Adipose tissue (tissue), 3 donors: ENCODE measurements at regions not wholly inside any gene's neighbourhood (a gene's known extent, or its start where the extent isn't known, plus 50 kb on each side); places are given as distances from the start of the nearest gene placed in this dataset.

Experiments
- H3K27ac ChIP-seq: one replicate; pipeline ENCODE4 v1.5.1; 2013; ENCODE audit warnings: low read depth, low read length
- WGBS, 3 donors: extraction: QIAGEN DNeasy Blood & Tissue Kit; methylation state at CpG; one replicate each; pipeline ENCODE4 v1.1.7; 2013; 5-methylcytosine and 5-hydroxymethylcytosine counted together
- donor health status: healthy with polysubstance abuse.
- donor health status: Bipolar disorder and iron deficiency.
- donor health status: healthy.

- H3K27ac ChIP-seq, result peak overlapping the region; percentile 15
- WGBS, 3 donors, result 34 to 79% (median 45%) methylated on average over 34 to 36 of the region's 36 CpGs
Observed at GRCh38 chr14:75333606-75334548, 55.2 kb downstream of the FOS start.

GRCh38 chr14:75334549-75335051, 56.0 kb downstream of the FOS start:
- peak overlapping the region; percentile 40 for H3K27ac ChIP-seq

GRCh38 chr14:75335571-75335970, 56.9 kb downstream of the FOS start:
- H3K27ac ChIP-seq, result no peak overlapping the region
- 65 to 71% (median 71%) methylated on average over 6 of the region's 6 CpGs for WGBS, 3 donors

More at GRCh38 chr14:75334549-75335051, 56.0 kb downstream of the FOS start:
- 30 to 52% (median 33%) methylated on average over 10 of the region's 10 CpGs for WGBS, 3 donors

GRCh38 chr14:75338398-75338797, 59.8 kb downstream of the FOS start:
- H3K27ac ChIP-seq, result no peak overlapping the region

GRCh38 chr14:75339059-75339458, 60.4 kb downstream of the FOS start:
- H3K27ac ChIP-seq, result no peak overlapping the region
- 29 to 71% (median 33%) methylated on average over 4 of the region's 4 CpGs for WGBS, 3 donors

- peak overlapping the region; percentile 90 for H3K27ac ChIP-seq
- 13 to 59% (median 18%) methylated on average over 8 of the region's 8 CpGs for WGBS, 3 donors
Observed at GRCh38 chr14:75340921-75341320, 62.3 kb downstream of the FOS start.

- H3K27ac ChIP-seq, result peak overlapping the region; percentile 90
Observed at GRCh38 chr14:75341620-75342019, 63.0 kb downstream of the FOS start.

- WGBS, 3 donors, result 60 to 91% (median 83%) methylated on average over 4 of the region's 4 CpGs
- H3K27ac ChIP-seq, result no peak overlapping the region
Observed at GRCh38 chr14:75342762-75343599, 64.4 kb downstream of the FOS start.

GRCh38 chr14:75343911-75344310, 65.3 kb downstream of the FOS start:
- no peak overlapping the region for H3K27ac ChIP-seq
- WGBS, 3 donors, result 69 to 92% (median 88%) methylated on average over 2 of the region's 2 CpGs

- 58 to 80% (median 72%) methylated on average over 2 of the region's 2 CpGs for WGBS, 3 donors
- no peak overlapping the region for H3K27ac ChIP-seq
Observed at GRCh38 chr14:75344411-75344810, 65.8 kb downstream of the FOS start.

- WGBS, 3 donors, result 92 to 100% (median 95%) methylated on average over 1 of the region's 1 CpG
- no peak overlapping the region for H3K27ac ChIP-seq
Observed at GRCh38 chr14:75350505-75351060, 72.0 kb downstream of the FOS start.

- H3K27ac ChIP-seq, result no peak overlapping the region
- WGBS, 3 donors, result 60 to 92% (median 90%) methylated on average over 3 of the region's 3 CpGs
Observed at GRCh38 chr14:75359098-75359497, 68.7 kb upstream of the JDP2 start.

GRCh38 chr14:75361041-75361440, 66.8 kb upstream of the JDP2 start:
- H3K27ac ChIP-seq, result no peak overlapping the region
- WGBS, 3 donors, result 82 to 88% (median 85%) methylated on average over 6 of the region's 6 CpGs

- H3K27ac ChIP-seq, result no peak overlapping the region
- WGBS, 3 donors, result 47 to 84% (median 58%) methylated on average over 7 of the region's 7 CpGs
Observed at GRCh38 chr14:75361751-75362433, 65.9 kb upstream of the JDP2 start.

- 90 to 93% (median 93%) methylated on average over 5 of the region's 5 CpGs for WGBS, 3 donors
- no peak overlapping the region for H3K27ac ChIP-seq
Observed at GRCh38 chr14:75363130-75363529, 64.7 kb upstream of the JDP2 start.

GRCh38 chr14:75363570-75364227, 64.1 kb upstream of the JDP2 start:
- no peak overlapping the region for H3K27ac ChIP-seq
- 71 to 78% (median 76%) methylated on average over 4 of the region's 4 CpGs for WGBS, 3 donors

- no peak overlapping the region for H3K27ac ChIP-seq
- WGBS, 3 donors, result 68 to 84% (median 82%) methylated on average over 2 of the region's 2 CpGs
Observed at GRCh38 chr14:75365116-75365515, 62.7 kb upstream of the JDP2 start.

- WGBS, 3 donors, result 81 to 84% (median 83%) methylated on average over 5 of the region's 5 CpGs
- H3K27ac ChIP-seq, result no peak overlapping the region
Observed at GRCh38 chr14:75366963-75367362, 60.9 kb upstream of the JDP2 start.
